Sigmoid colon (tissue), 6 donors: ENCODE measurements at regions not wholly inside any gene's neighbourhood (a gene's known extent, or its start where the extent isn't known, plus 50 kb on each side); places are given as distances from the start of the nearest gene placed in this dataset.

ENCODE experiments used
- DNase-seq: peaks from one replicate; pipeline ENCODE4 v3.0.0-alpha.2; 2019
- H3K27ac ChIP-seq, 4 donors: fragments of 200-600 bp; sonication (generic); one replicate each; pipeline ENCODE4 v1.5.1; 2016 to 2019; ENCODE audit warnings: mild to moderate bottlenecking in 1 of 4
- H3K27me3 ChIP-seq, 3 donors: fragments of 200-600 bp; sonication (generic); one replicate each; pipeline ENCODE4 v1.5.1; 2019; ENCODE audit warnings: mild to moderate bottlenecking in 1 of 3
- H3K36me3 ChIP-seq, 4 donors: fragments of 200-600 bp; sonication (generic); one replicate each; pipeline ENCODE4 v1.5.1; 2016 to 2019
- H3K4me1 ChIP-seq, 4 donors: fragments of 200-600 bp; sonication (generic); one replicate each; pipeline ENCODE4 v1.5.1; 2017 to 2019
- H3K4me3 ChIP-seq, 4 donors: fragments of 200-600 bp; sonication (generic); one replicate each; pipeline ENCODE4 v1.5.1; 2017 to 2019; ENCODE audit warnings: mild to moderate bottlenecking in 2 of 4, moderate library complexity in 1 of 4
- H3K9me3 ChIP-seq, 4 donors: fragments of 200-600 bp in 3 of 4; sonication (generic) in 3 of 4; one replicate each; pipeline versions ENCODE4 v1.5.1 to v1.6.1; 2013 to 2019
- CTCF ChIP-seq, 4 experiments: fragments of 450-650 bp in 3 of 4; fragments of 200-600 bp in 1 of 4; IDR thresholded peaks; one replicate each; pipeline ENCODE4 v1.5.1; 2016 to 2019; ENCODE audit warnings: antibody characterized with exemption in 4 of 4, mild to moderate bottlenecking in 3 of 4, moderate library complexity in 2 of 4
- EP300 ChIP-seq, 4 donors: sonication (generic); formaldehyde crosslinking; IDR thresholded peaks; one replicate each; pipeline ENCODE4 v1.6.1; 2017; ENCODE audit warnings: antibody characterized with exemption in 4 of 4
- POLR2A ChIP-seq, 2 donors: fragments of 450-650 bp; IDR thresholded peaks; one replicate each; pipeline ENCODE4 v1.6.1; 2016; ENCODE audit warnings: antibody characterized with exemption in 2 of 2, mild to moderate bottlenecking in 2 of 2, moderate library complexity in 2 of 2
- POLR2AphosphoS5 ChIP-seq, 4 donors: sonication (generic); formaldehyde crosslinking; IDR thresholded peaks; one replicate each; pipeline ENCODE4 v1.6.1; 2017; ENCODE audit warnings: antibody characterized with exemption in 4 of 4
- WGBS, 2 donors: extraction: QIAGEN DNeasy Blood & Tissue Kit; methylation state at CpG; one replicate each; pipeline ENCODE4 v1.1.7; 2013; 5-methylcytosine and 5-hydroxymethylcytosine counted together
- intact Hi-C: fragments of 100-400 bp; cut with DNase I; formaldehyde crosslinking; loops from one replicate; pipeline ENCODE4 v1.15.1; 2023
- donor health status: healthy with polysubstance abuse.
- donor health status: healthy.

DNA sequence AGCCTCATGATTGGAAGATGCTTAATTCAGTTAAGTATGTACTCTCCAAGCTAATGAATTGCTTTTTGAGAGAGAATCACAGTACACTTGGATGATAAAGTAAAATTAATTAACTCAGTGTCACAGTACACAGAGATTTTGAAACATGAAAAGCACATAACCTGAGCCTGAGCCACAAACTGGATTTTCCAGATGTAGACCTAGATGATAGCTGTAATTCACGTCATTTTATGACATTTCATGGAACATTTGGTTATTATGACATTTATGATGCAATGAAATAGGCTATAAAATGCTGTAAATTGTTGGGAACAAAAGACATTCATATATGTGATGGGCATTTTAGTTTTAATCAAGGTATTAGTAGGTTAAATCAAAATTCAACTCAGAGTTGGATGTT, 983.7 kb downstream of the STPG2 start:
- intact Hi-C loops: no loop called here
- no peak for DNase-seq
- Histone ChIP-seq H3K27me3 (no peaks in the 10 kb centered on the region), H3K36me3 (no peaks in the 10 kb centered on the region), H3K4me1 (no peaks in the 10 kb centered on the region), H3K4me3 (no peak overlapping the region), H3K9me3 (no peaks in the 10 kb centered on the region), H3K27ac (no peak overlapping the region)
- no peak for TF ChIP-seq CTCF (IDR thresholded peaks at IDR 0.05)
- no peak for TF ChIP-seq EP300 (IDR thresholded peaks at IDR 0.05)
- TF ChIP-seq POLR2AphosphoS5 (IDR thresholded peaks at IDR 0.05): no peak
- TF ChIP-seq POLR2A (IDR thresholded peaks at IDR 0.05): no peak
- WGBS, 2 donors: 16 to 62% methylated on average over 1 of the region's 1 CpG

- H3K9me3 ChIP-seq: peaks cover 0 to 2% (median 0%) of the 10 kb centered on the region in 4 donors
- no peak overlapping the region for H3K4me3 ChIP-seq
- no peaks in the 10 kb centered on the region for H3K36me3 ChIP-seq
- no peaks in the 10 kb centered on the region for H3K4me1 ChIP-seq
- no peak for DNase-seq
- H3K27me3 ChIP-seq: no peaks in the 10 kb centered on the region
- no peak overlapping the region for H3K27ac ChIP-seq
- TF ChIP-seq POLR2A (IDR thresholded peaks at IDR 0.05): no peak
- no peak for TF ChIP-seq EP300 (IDR thresholded peaks at IDR 0.05)
- no peak for TF ChIP-seq CTCF (IDR thresholded peaks at IDR 0.05)
- no peak for TF ChIP-seq POLR2AphosphoS5 (IDR thresholded peaks at IDR 0.05)
- intact Hi-C loops: no loop called here
Observed at GRCh38 chr4:97185233-97185632, 958.0 kb downstream of the STPG2 start.

- Histone ChIP-seq H3K9me3 (no peaks in the 10 kb centered on the region), H3K27ac (no peak overlapping the region), H3K4me3 (no peak overlapping the region), H3K27me3 (no peaks in the 10 kb centered on the region), H3K4me1 (no peaks in the 10 kb centered on the region), H3K36me3 (no peaks in the 10 kb centered on the region)
- intact Hi-C loops: no loop called here
- 88 to 89% methylated on average over 2 of the region's 2 CpGs for WGBS, 2 donors
- DNase-seq: no peak
- TF ChIP-seq EP300 (IDR thresholded peaks at IDR 0.05) (no peak), POLR2AphosphoS5 (IDR thresholded peaks at IDR 0.05) (no peak), CTCF (IDR thresholded peaks at IDR 0.05) (no peak), POLR2A (IDR thresholded peaks at IDR 0.05) (no peak)
Observed at GRCh38 chr4:97197106-97197505, 946.2 kb downstream of the STPG2 start.

- TF ChIP-seq EP300 (IDR thresholded peaks at IDR 0.05): no peak
- no peak for TF ChIP-seq POLR2A (IDR thresholded peaks at IDR 0.05)
- TF ChIP-seq CTCF (IDR thresholded peaks at IDR 0.05): no peak
- no peak for TF ChIP-seq POLR2AphosphoS5 (IDR thresholded peaks at IDR 0.05)
- WGBS, 2 donors: 72 to 77% methylated on average over 1 of the region's 1 CpG
- no peak for DNase-seq
- Histone ChIP-seq H3K36me3 (no peaks in the 10 kb centered on the region), H3K27ac (no peak overlapping the region), H3K4me3 (no peak overlapping the region), H3K4me1 (no peaks in the 10 kb centered on the region), H3K27me3 (no peaks in the 10 kb centered on the region), H3K9me3 (no peaks in the 10 kb centered on the region)
- intact Hi-C loops: no loop called here
Observed at GRCh38 chr4:97208749-97209148, 934.5 kb downstream of the STPG2 start.

DNA sequence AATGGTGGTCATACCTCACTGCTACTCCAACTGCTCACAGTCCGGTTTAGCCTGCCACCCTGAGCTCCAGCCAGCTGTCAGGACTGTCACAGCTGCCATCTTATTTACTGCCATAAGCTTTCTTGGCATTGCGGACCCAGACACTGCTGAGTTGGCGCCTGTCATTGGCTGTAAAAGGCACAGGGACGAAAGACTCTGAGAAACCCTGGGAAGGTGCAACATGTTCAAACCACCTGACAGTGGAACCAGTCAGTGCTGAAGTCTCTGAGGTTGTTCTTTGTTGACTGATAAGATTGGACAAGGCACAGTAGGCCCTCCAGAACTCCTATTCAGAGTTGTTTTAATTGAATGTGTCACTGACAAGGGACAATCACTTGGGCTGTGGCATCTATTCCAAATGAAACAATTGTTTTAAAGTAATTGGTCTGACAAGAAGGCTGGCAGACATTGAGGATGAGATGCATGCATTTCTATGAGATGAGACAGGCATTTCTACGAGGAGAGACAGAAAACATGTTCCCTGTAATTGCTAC, 927.8 kb downstream of the STPG2 start:
- 83 to 86% methylated on average over 5 of the region's 5 CpGs for WGBS, 2 donors
- Histone ChIP-seq H3K27me3 (no peaks in the 10 kb centered on the region), H3K36me3 (no peaks in the 10 kb centered on the region), H3K27ac (no peak overlapping the region), H3K4me1 (no peaks in the 10 kb centered on the region), H3K4me3 (no peak overlapping the region), H3K9me3 (no peaks in the 10 kb centered on the region)
- DNase-seq: no peak
- TF ChIP-seq CTCF (IDR thresholded peaks at IDR 0.05): no peak
- no peak for TF ChIP-seq POLR2AphosphoS5 (IDR thresholded peaks at IDR 0.05)
- no peak for TF ChIP-seq POLR2A (IDR thresholded peaks at IDR 0.05)
- TF ChIP-seq EP300 (IDR thresholded peaks at IDR 0.05): no peak
- intact Hi-C loops: no loop called here
